Lower leg skin (tissue), 4 donors: ENCODE measurements at regions not wholly inside any gene's neighbourhood (a gene's known extent, or its start where the extent isn't known, plus 50 kb on each side); places are given as distances from the start of the nearest gene placed in this dataset.

ENCODE experiments used
- DNase-seq, 2 donors: peaks; one replicate each; pipeline ENCODE4 v3.0.0-alpha.2; 2019; ENCODE audit warnings: low spot score in 2 of 2
- H3K4me3 ChIP-seq: fragments of 200-600 bp; sonication (generic); 2 replicates; pipeline ENCODE4 v1.5.1; 2017; ENCODE audit warnings: mild to moderate bottlenecking, low read depth; ENCODE audit not compliant: poor library complexity, severe bottlenecking
- POLR2A ChIP-seq, 2 donors: fragments of 450-650 bp; IDR thresholded peaks; one replicate each; pipeline ENCODE4 v1.6.1; 2016 to 2017; ENCODE audit warnings: antibody characterized with exemption in 2 of 2, mild to moderate bottlenecking in 1 of 2, moderate library complexity in 1 of 2
- WGBS, 2 donors: methylation state at CpG; one replicate each; pipeline ENCODE4 v1.1.5; 2018; 5-methylcytosine and 5-hydroxymethylcytosine counted together
- intact Hi-C: fragments of 100-400 bp; cut with DNase I; formaldehyde crosslinking; loops from one replicate; pipeline ENCODE4 v1.15.0; 2023; ENCODE audit warnings: low total_unique reads
- TF ChIP-seq, protein P1 (sequence below), 3 donors: fragments of 450-650 bp; IDR thresholded peaks; one replicate each; pipeline ENCODE4 v1.5.1; 2016; ENCODE audit warnings: antibody characterized with exemption in 3 of 3, mild to moderate bottlenecking in 3 of 3, moderate library complexity in 2 of 3

DNA sequence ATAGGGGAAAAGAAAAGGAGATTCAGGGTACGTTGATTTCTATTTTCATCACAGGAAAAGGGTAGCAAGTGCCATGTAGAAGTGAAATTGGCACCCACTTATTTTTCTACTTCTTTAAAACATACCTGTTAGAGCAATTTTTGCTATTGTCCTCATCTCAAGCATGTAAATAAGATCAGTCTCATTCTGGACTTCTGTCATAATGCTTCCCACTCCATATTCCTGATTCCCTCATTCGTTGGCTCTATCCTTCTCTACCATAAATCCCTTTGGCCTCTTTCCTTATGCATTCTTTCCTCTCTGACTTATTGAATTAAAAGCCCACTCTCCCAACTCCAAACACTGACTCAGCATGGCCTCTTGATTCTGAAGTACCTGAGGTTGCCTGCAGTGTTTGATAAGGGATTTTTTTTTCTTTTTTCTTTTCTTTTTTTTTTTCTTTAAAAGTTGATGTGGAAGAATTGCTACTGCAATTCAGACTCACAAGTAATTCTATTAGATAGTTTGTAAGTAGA is 465.7 kb downstream of the SLITRK6 start:
- 48 to 49% methylated on average over 2 of the region's 2 CpGs for WGBS, 2 donors
- DNase-seq = no peak
- intact Hi-C loops = no loop called here
- no peak overlapping the region for H3K4me3 ChIP-seq
- TF ChIP-seq, protein P1, sequence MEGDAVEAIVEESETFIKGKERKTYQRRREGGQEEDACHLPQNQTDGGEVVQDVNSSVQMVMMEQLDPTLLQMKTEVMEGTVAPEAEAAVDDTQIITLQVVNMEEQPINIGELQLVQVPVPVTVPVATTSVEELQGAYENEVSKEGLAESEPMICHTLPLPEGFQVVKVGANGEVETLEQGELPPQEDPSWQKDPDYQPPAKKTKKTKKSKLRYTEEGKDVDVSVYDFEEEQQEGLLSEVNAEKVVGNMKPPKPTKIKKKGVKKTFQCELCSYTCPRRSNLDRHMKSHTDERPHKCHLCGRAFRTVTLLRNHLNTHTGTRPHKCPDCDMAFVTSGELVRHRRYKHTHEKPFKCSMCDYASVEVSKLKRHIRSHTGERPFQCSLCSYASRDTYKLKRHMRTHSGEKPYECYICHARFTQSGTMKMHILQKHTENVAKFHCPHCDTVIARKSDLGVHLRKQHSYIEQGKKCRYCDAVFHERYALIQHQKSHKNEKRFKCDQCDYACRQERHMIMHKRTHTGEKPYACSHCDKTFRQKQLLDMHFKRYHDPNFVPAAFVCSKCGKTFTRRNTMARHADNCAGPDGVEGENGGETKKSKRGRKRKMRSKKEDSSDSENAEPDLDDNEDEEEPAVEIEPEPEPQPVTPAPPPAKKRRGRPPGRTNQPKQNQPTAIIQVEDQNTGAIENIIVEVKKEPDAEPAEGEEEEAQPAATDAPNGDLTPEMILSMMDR (IDR thresholded peaks at IDR 0.05) = no peak
- no peak for TF ChIP-seq POLR2A (IDR thresholded peaks at IDR 0.05)

DNA sequence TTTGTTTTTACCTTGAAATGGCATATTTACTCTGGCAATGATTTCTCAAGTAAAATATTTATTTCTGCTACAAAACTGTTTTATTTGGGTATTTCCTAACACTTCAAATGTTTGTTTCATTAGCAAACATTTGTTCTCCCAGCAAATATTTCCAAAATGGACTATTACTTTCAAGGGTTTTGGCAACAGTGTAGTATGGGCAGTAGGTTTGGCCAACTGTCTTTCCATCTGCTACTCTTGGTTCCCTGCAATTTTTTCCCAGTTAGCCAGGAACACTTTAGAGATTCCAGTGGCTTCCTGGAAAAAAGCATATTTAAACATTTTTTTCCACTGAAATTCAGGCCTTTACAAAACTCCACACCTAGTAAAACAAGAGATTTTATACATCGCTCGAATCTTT is 466.6 kb downstream of the SLITRK6 start:
- intact Hi-C loops = no loop called here
- 77 to 83% methylated on average over 2 of the region's 2 CpGs for WGBS, 2 donors
- no peak for DNase-seq
- no peak overlapping the region for H3K4me3 ChIP-seq
- no peak for TF ChIP-seq POLR2A (IDR thresholded peaks at IDR 0.05)
- TF ChIP-seq, protein P1 (IDR thresholded peaks at IDR 0.05) = no peak

DNA sequence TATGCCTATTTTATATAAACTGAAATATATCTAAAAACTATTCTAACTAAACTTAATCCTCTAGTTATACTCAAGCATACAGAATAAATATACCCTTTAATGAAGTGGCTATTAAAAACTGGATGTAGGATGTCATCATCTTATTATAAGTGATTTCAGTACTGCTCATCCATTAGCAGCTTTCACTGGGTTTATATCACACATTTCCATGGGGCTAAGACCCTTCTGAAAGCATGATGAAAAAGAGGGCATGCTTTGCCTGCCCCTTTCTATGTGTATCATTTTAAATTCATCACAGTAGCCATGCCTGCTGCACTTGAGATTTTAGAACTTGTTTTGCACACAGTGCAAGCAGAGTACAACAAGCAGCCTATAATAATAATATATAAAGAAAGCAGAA is 477.5 kb downstream of the SLITRK6 start:
- DNase-seq = no peak
- H3K4me3 ChIP-seq = no peak overlapping the region
- TF ChIP-seq POLR2A (IDR thresholded peaks at IDR 0.05) = no peak
- TF ChIP-seq, protein P1 (IDR thresholded peaks at IDR 0.05) = no peak
- intact Hi-C loops = no loop called here

DNA sequence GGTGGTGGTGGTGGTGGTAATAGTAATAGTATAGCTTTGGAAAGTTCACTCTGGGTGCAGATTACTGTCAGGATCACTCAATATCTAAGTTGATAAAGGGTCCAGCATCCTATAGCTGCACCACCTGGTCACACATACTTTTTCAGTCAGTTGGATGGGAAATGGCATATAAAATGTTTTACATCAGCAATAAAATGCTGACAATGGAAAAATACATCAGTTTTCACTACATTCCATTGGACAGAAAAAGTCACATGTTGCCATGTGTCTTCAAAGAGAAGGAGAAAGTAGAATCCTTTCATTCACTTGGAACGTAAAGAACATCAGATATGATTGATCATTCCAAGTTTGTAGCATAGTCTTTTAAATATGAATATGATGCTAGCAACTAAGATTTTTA is 481.4 kb downstream of the SLITRK6 start:
- no peak overlapping the region for H3K4me3 ChIP-seq
- no peak for TF ChIP-seq POLR2A (IDR thresholded peaks at IDR 0.05)
- TF ChIP-seq, protein P1 (IDR thresholded peaks at IDR 0.05) = no peak
- no peak for DNase-seq
- intact Hi-C loops = no loop called here
- 87% methylated on average over 1 of the region's 1 CpG for WGBS, 2 donors

DNA sequence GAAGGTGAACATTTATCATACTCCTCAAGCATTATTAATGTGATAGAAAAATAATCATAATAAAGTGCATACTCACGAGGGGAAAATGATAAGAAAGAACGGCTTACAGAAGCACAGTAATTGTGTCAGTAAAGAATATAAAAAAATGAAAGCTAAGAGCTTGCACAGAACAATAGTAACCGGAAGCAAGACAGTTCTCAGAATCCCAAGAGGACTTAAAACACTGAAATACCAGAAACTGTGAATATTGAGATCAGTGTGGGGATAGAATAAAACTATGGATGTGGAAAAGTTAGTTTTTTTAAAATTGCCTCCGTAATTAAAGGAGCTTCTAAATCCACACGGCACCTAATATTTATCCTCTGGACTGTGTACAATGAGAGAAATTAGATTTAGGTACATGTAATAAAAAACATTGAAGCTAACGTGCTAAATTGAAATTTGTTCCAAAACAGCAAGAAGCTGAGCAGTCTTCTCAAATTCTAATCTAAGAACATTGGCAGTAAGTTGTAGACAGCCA is 482.7 kb downstream of the SLITRK6 start:
- WGBS, 2 donors = 70 to 72% methylated on average over 6 of the region's 6 CpGs
- intact Hi-C loops = no loop called here
- no peak for DNase-seq
- TF ChIP-seq, protein P1 (IDR thresholded peaks at IDR 0.05) = no peak
- TF ChIP-seq POLR2A (IDR thresholded peaks at IDR 0.05) = no peak
- H3K4me3 ChIP-seq = no peak overlapping the region

DNA sequence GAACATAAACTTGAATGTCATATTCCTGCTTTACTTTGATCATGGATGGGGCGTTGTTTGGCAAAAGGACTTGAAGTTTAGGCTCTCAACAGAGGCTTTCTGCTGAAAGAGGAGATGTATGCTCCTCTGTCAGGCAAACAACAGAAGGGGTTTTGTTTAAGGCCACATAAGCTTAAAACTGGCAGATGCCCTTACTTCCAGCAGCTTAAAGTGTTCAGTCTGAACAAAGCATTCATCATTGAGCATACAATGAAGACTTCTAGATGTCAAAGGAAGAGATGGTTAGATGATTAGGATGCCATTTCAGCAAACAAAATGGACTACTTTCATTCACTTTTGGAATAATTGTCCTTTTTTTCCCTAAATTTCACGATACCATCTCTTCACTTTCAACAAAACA is 484.5 kb downstream of the SLITRK6 start:
- intact Hi-C loops = no loop called here
- TF ChIP-seq, protein P1 (IDR thresholded peaks at IDR 0.05) = no peak
- no peak for TF ChIP-seq POLR2A (IDR thresholded peaks at IDR 0.05)
- H3K4me3 ChIP-seq = no peak overlapping the region
- DNase-seq = no peak
- 77 to 79% methylated on average over 2 of the region's 2 CpGs for WGBS, 2 donors
